Keratinocyte (primary cell): ENCODE measurements at regions not wholly inside any gene's neighbourhood (a gene's known extent, or its start where the extent isn't known, plus 50 kb on each side); places are given as distances from the start of the nearest gene placed in this dataset.

Experiments used
- DNase-seq: peaks from one replicate; pipeline ENCODE4 v3.0.0-alpha.2; 2011; ENCODE audit warnings: low read depth, missing footprints, low spot score
- FAIRE-seq: peaks from 2 replicates; lab custom pipeline; 2011; peaks lifted over from hg19 to GRCh38; lab: Jason Lieb, UNC
- H2AFZ ChIP-seq: 2 replicates; pipeline ENCODE4 v1.6.0; 2012; ENCODE audit warnings: low read length, control low read depth, inconsistent platforms; ENCODE audit not compliant: control insufficient read depth
- H3K27ac ChIP-seq: 2 replicates; pipeline ENCODE4 v1.5.1; 2011; ENCODE audit warnings: low read length; ENCODE audit not compliant: control insufficient read depth, insufficient read depth
- H3K27me3 ChIP-seq: 3 replicates; pipeline ENCODE4 v1.6.0; 2011; ENCODE audit warnings: low read length; ENCODE audit not compliant: control insufficient read depth, insufficient read depth; ENCODE audit errors: extremely low read depth
- H3K36me3 ChIP-seq, 2 experiments: 2 replicates in 1 of 2; 3 replicates in 1 of 2; pipeline ENCODE4 v1.5.1; 2011; ENCODE audit warnings: low read length in 2 of 2, mild to moderate bottlenecking in 1 of 2; ENCODE audit not compliant: control insufficient read depth in 2 of 2, insufficient read depth in 2 of 2; ENCODE audit errors: extremely low read depth in 1 of 2
- H3K4me1 ChIP-seq: 3 replicates; pipeline ENCODE4 v1.5.1; 2011; ENCODE audit warnings: low read length; ENCODE audit not compliant: control insufficient read depth, insufficient read depth; ENCODE audit errors: extremely low read depth
- H3K4me2 ChIP-seq: 3 replicates; pipeline ENCODE4 v1.6.0; 2011; ENCODE audit warnings: low read depth, low read length; ENCODE audit not compliant: control insufficient read depth, insufficient read depth; ENCODE audit errors: extremely low read depth
- H3K4me3 ChIP-seq, 3 experiments: fragments of 200-600 bp in 1 of 3; sonication (generic) in 1 of 3; 2 replicates in 2 of 3; 3 replicates in 1 of 3; pipeline ENCODE4 v1.5.1; 2011 to 2016; ENCODE audit warnings: low read length in 3 of 3, mild to moderate bottlenecking in 3 of 3, control low read depth in 2 of 3, inconsistent platforms in 1 of 3, low read depth in 1 of 3, mixed read lengths in 1 of 3, mixed run types in 1 of 3, moderate library complexity in 1 of 3; ENCODE audit not compliant: control insufficient read depth in 2 of 3, insufficient read depth in 2 of 3; ENCODE audit errors: extremely low read depth in 1 of 3
- H3K79me2 ChIP-seq: 2 replicates; pipeline ENCODE4 v1.6.0; 2012; ENCODE audit warnings: low read length; ENCODE audit not compliant: control insufficient read depth, insufficient read depth
- H3K9ac ChIP-seq: 3 replicates; pipeline ENCODE4 v1.6.0; 2011; ENCODE audit warnings: low read length; ENCODE audit not compliant: control insufficient read depth, insufficient read depth; ENCODE audit errors: extremely low read depth
- H3K9me1 ChIP-seq: 3 replicates; pipeline ENCODE4 v1.6.0; 2011; ENCODE audit warnings: low read length; ENCODE audit not compliant: control insufficient read depth, insufficient read depth; ENCODE audit errors: extremely low read depth
- H3K9me3 ChIP-seq: 2 replicates; pipeline ENCODE4 v1.5.1; 2012; ENCODE audit warnings: low read depth, low read length; ENCODE audit not compliant: control insufficient read depth
- H4K20me1 ChIP-seq: 3 replicates; pipeline ENCODE4 v1.6.0; 2011; ENCODE audit warnings: low read length; ENCODE audit not compliant: control insufficient read depth, insufficient read depth; ENCODE audit errors: extremely low read depth
- EZH2 ChIP-seq: IDR thresholded peaks from one replicate; pipeline ENCODE4 v1.6.1; 2012; ENCODE audit warnings: inconsistent platforms, mild to moderate bottlenecking, low read length, moderate library complexity
- dilution Hi-C: fragments of 300-500 bp; cut with MboI; formaldehyde crosslinking; loops from one replicate; pipeline ENCODE4 v1.7.0; 2020; ENCODE audit warnings: low sequenced_read_pairs; ENCODE audit not compliant: extremely low pct_ligation_motif_present
- TF ChIP-seq, protein P1 (sequence below), 3 experiments: IDR thresholded peaks in 1 of 3; conservative IDR thresholded peaks in 1 of 3; optimal IDR thresholded peaks in 1 of 3; 2 replicates in 2 of 3; 3 replicates in 1 of 3; pipeline versions ENCODE3 to v1.5.1; 2011; ENCODE audit warnings: low read length in 3 of 3, mild to moderate bottlenecking in 3 of 3, moderate library complexity in 2 of 3, control low read depth in 1 of 3, inconsistent platforms in 1 of 3; ENCODE audit not compliant: insufficient read depth in 2 of 3; ENCODE audit errors: extremely low read depth in 1 of 3

DNA sequence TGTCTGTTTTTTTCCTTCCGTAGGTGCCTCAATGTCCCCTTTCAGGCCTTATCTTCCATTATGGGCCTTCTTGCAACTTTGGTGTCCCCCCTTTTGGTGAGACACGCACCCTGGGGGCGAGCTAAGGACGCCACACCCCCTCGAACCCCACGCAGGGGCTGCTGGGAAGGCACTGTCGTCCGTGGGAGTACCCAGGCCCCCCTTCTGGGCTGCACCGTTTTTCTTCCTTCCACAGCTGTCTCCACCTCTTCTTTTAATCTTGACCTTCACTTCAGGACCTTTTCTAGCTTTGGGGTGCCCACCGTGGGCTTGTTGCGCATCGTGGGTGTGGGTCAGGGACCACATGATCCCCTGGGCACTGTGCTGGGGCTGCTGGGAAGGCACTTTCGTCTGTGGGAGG is 271.8 kb downstream of the ALG10 start:
- Histone ChIP-seq H3K9ac (no peak overlapping the region), H3K9me3 (peaks cover 14% of the 10 kb centered on the region), H3K4me1 (no peaks in the 10 kb centered on the region), H3K79me2 (no peaks in the 10 kb centered on the region), H3K4me2 (no peak overlapping the region), H4K20me1 (no peaks in the 10 kb centered on the region), H2AFZ (no peak overlapping the region), H3K27ac (no peak overlapping the region), H3K27me3 (no peaks in the 10 kb centered on the region), H3K36me3 (no peaks in the 10 kb centered on the region), H3K4me3 (no peak overlapping the region), H3K9me1 (no peaks in the 10 kb centered on the region)
- DNase-seq (no peak), FAIRE-seq (no peak)
- dilution Hi-C loops: no loop called here
- TF ChIP-seq, protein P1, sequence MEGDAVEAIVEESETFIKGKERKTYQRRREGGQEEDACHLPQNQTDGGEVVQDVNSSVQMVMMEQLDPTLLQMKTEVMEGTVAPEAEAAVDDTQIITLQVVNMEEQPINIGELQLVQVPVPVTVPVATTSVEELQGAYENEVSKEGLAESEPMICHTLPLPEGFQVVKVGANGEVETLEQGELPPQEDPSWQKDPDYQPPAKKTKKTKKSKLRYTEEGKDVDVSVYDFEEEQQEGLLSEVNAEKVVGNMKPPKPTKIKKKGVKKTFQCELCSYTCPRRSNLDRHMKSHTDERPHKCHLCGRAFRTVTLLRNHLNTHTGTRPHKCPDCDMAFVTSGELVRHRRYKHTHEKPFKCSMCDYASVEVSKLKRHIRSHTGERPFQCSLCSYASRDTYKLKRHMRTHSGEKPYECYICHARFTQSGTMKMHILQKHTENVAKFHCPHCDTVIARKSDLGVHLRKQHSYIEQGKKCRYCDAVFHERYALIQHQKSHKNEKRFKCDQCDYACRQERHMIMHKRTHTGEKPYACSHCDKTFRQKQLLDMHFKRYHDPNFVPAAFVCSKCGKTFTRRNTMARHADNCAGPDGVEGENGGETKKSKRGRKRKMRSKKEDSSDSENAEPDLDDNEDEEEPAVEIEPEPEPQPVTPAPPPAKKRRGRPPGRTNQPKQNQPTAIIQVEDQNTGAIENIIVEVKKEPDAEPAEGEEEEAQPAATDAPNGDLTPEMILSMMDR (optimal IDR thresholded peaks at IDR 0.05 in 1 of 3, IDR thresholded peaks at IDR 0.05 in 1 of 3, conservative IDR thresholded peaks at IDR 0.05 in 1 of 3; ENCODE audit: extremely low read depth in 1 of 3, insufficient read depth in 2 of 3, low read length in 3 of 3): no peak
- no peak for TF ChIP-seq EZH2

DNA sequence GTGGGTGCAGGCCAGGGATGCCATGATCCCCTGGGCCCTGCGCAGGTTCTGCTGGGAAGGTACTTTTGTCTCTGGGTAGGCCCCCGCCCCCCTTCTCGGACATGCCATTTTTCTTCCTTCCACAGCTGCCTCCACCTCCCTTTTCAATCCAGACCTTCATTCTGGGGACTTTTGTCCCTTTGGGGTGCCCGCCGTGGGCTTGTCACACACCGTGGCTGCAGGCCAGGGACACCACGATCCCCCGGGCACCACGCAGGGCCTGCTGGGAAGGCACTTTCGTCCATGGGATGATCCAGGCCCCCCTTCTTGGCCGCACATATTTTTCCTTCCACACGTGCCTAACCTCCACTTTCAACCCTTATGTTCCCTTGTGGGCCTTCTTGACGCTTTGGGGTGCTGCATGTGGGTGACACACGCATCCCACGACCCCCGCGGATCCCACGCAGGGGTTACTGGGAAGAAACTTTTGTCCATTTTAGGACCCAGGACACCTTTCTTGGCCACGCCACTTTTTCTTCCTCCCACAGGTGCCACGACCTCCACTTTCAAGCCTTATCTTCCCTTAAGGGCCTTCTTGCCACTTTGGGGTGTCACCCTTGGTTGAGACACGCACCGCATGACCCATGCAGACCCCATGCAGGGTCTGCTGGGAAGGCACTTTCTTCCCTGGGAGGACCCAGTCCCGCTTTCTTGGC is 272.5 kb downstream of the ALG10 start:
- DNase-seq: no peak
- FAIRE-seq: no peak
- Histone ChIP-seq H3K36me3 (no peaks in the 10 kb centered on the region), H3K9ac (no peak overlapping the region), H3K4me2 (no peak overlapping the region), H3K79me2 (no peaks in the 10 kb centered on the region), H3K27ac (no peak overlapping the region), H3K4me1 (no peaks in the 10 kb centered on the region), H3K9me1 (no peaks in the 10 kb centered on the region), H3K27me3 (no peaks in the 10 kb centered on the region), H4K20me1 (no peaks in the 10 kb centered on the region), H3K4me3 (no peak overlapping the region), H3K9me3 (peaks cover 16% of the 10 kb centered on the region), H2AFZ (no peak overlapping the region)
- TF ChIP-seq, protein P1 (optimal IDR thresholded peaks at IDR 0.05 in 1 of 3, IDR thresholded peaks at IDR 0.05 in 1 of 3, conservative IDR thresholded peaks at IDR 0.05 in 1 of 3; ENCODE audit: extremely low read depth in 1 of 3, insufficient read depth in 2 of 3, low read length in 3 of 3): no peak
- TF ChIP-seq EZH2: no peak
- dilution Hi-C loops: no loop called here
